HepG2 (cell line): ENCODE measurements at regions not wholly inside any gene's neighbourhood (a gene's known extent, or its start where the extent isn't known, plus 50 kb on each side); places are given as distances from the start of the nearest gene placed in this dataset.

Experiments used
- CREB1 ChIP-seq, 2 experiments: fragments of 450-650 bp in 1 of 2; IDR thresholded peaks; 2 replicates each; pipeline ENCODE4 v1.6.1; 2016 to 2017; ENCODE audit warnings: control low read depth in 1 of 2, mild to moderate bottlenecking in 1 of 2, missing compliant biosample characterization in 1 of 2, missing genetic modification characterization in 1 of 2
- HIVEP1 ChIP-seq: sonication (generic); formaldehyde crosslinking; IDR thresholded peaks from 2 replicates; pipeline ENCODE4 v1.4.0; 2020; ENCODE audit warnings: mild to moderate bottlenecking, missing genetic modification reagents
- HOXA5 ChIP-seq: sonication (generic); formaldehyde crosslinking; IDR thresholded peaks from 2 replicates; pipeline ENCODE4 v1.4.0; 2020; ENCODE audit warnings: missing genetic modification reagents
- KMT2A ChIP-seq: sonication (generic); formaldehyde crosslinking; IDR thresholded peaks from 2 replicates; pipeline ENCODE4 v1.4.0; 2020; ENCODE audit warnings: missing genetic modification reagents
- PAWR ChIP-seq: sonication (generic); formaldehyde crosslinking; IDR thresholded peaks from 2 replicates; pipeline ENCODE4 v1.4.0; 2020; ENCODE audit warnings: missing genetic modification reagents, mild to moderate bottlenecking, borderline replicate concordance
- PRMT3 ChIP-seq: sonication (generic); formaldehyde crosslinking; IDR thresholded peaks from 2 replicates; pipeline ENCODE4 v1.8.1; 2022; ENCODE audit warnings: low read depth, mild to moderate bottlenecking, moderate library complexity, missing genetic modification reagents, borderline replicate concordance
- REL ChIP-seq: sonication (generic); formaldehyde crosslinking; conservative IDR thresholded peaks from 2 replicates; pipeline ENCODE4 v1.8.0; 2022; ENCODE audit warnings: mild to moderate bottlenecking, missing genetic modification reagents, moderate library complexity
- RNF2 ChIP-seq: fragments of 450-650 bp; conservative IDR thresholded peaks from 2 replicates; pipeline ENCODE4 v1.6.1; 2016; ENCODE audit warnings: low read depth
- SPEN ChIP-seq: sonication (generic); formaldehyde crosslinking; IDR thresholded peaks from 2 replicates; pipeline ENCODE4 v1.5.1; 2020; ENCODE audit warnings: low read depth, mild to moderate bottlenecking, missing genetic modification reagents
- TAF1 ChIP-seq: sonication (generic); formaldehyde crosslinking; IDR thresholded peaks from 2 replicates; pipeline ENCODE4 v1.4.0; 2020; ENCODE audit warnings: missing genetic modification reagents
- TFDP1 ChIP-seq: IDR thresholded peaks from 2 replicates; pipeline ENCODE4 v1.6.1; 2016; ENCODE audit warnings: missing compliant biosample characterization, missing genetic modification reagents, borderline replicate concordance
- ZNF230 ChIP-seq: sonication (generic); formaldehyde crosslinking; IDR thresholded peaks from 2 replicates; pipeline ENCODE4 v1.4.0; 2020; ENCODE audit warnings: mild to moderate bottlenecking, missing genetic modification reagents
- ZNF24 ChIP-seq: fragments of 450-650 bp; IDR thresholded peaks from 2 replicates; pipeline ENCODE4 v1.6.1; 2017; ENCODE audit warnings: antibody characterized with exemption, mild to moderate bottlenecking
- ZNF280B ChIP-seq: sonication (generic); formaldehyde crosslinking; IDR thresholded peaks from 2 replicates; pipeline ENCODE4 v1.5.0; 2020; ENCODE audit warnings: missing genetic modification reagents, mild to moderate bottlenecking, borderline replicate concordance
- ZNF354B ChIP-seq: sonication (generic); formaldehyde crosslinking; IDR thresholded peaks from 2 replicates; pipeline ENCODE4 v1.8.0; 2022; ENCODE audit warnings: mild to moderate bottlenecking, missing genetic modification reagents
- ZNF607 ChIP-seq: sonication (generic); formaldehyde crosslinking; IDR thresholded peaks from 2 replicates; pipeline ENCODE4 v1.5.1; 2020; ENCODE audit warnings: missing genetic modification reagents, mild to moderate bottlenecking, borderline replicate concordance
- ZNF75D ChIP-seq: sonication (generic); formaldehyde crosslinking; IDR thresholded peaks from 2 replicates; pipeline ENCODE4 v1.8.1; 2023; ENCODE audit warnings: missing genetic modification reagents, mild to moderate bottlenecking, borderline replicate concordance
- TF ChIP-seq, protein P1 (sequence below): sonication (generic); formaldehyde crosslinking; IDR thresholded peaks from 2 replicates; pipeline ENCODE4 v1.5.0; 2020; ENCODE audit warnings: mild to moderate bottlenecking, missing genetic modification reagents
- TF ChIP-seq, protein P2 (sequence below): sonication (generic); formaldehyde crosslinking; IDR thresholded peaks from 2 replicates; pipeline ENCODE4 v1.8.0; 2022; ENCODE audit warnings: missing genetic modification reagents, mild to moderate bottlenecking, borderline replicate concordance
- TF ChIP-seq, protein P3 (sequence below): sonication (generic); formaldehyde crosslinking; IDR thresholded peaks from 2 replicates; pipeline ENCODE4 v1.5.1; 2020; ENCODE audit warnings: missing genetic modification reagents, mild to moderate bottlenecking, borderline replicate concordance

- TF ChIP-seq, protein P1, sequence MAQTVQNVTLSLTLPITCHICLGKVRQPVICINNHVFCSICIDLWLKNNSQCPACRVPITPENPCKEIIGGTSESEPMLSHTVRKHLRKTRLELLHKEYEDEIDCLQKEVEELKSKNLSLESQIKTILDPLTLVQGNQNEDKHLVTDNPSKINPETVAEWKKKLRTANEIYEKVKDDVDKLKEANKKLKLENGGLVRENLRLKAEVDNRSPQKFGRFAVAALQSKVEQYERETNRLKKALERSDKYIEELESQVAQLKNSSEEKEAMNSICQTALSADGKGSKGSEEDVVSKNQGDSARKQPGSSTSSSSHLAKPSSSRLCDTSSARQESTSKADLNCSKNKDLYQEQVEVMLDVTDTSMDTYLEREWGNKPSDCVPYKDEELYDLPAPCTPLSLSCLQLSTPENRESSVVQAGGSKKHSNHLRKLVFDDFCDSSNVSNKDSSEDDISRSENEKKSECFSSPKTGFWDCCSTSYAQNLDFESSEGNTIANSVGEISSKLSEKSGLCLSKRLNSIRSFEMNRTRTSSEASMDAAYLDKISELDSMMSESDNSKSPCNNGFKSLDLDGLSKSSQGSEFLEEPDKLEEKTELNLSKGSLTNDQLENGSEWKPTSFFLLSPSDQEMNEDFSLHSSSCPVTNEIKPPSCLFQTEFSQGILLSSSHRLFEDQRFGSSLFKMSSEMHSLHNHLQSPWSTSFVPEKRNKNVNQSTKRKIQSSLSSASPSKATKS = 0 out of 2 replicates have a peak, but pooled peaks have one; percentile 10
- peak; percentile 88; the same call in 1 of the 2 replicates for TF ChIP-seq TFDP1 (CRISPR knock-in tag)
- peak; percentile 90 for TF ChIP-seq ZNF24
- no peak for TF ChIP-seq RNF2
- TF ChIP-seq ZNF607 (CRISPR knock-in tag) = no peak; the same call in 1 of the 2 replicates
- TF ChIP-seq, protein P2, sequence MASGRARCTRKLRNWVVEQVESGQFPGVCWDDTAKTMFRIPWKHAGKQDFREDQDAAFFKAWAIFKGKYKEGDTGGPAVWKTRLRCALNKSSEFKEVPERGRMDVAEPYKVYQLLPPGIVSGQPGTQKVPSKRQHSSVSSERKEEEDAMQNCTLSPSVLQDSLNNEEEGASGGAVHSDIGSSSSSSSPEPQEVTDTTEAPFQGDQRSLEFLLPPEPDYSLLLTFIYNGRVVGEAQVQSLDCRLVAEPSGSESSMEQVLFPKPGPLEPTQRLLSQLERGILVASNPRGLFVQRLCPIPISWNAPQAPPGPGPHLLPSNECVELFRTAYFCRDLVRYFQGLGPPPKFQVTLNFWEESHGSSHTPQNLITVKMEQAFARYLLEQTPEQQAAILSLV (CRISPR knock-in tag) = no peak; the same call in 1 of the 2 replicates
- TF ChIP-seq ZNF75D = no peak
- no peak for TF ChIP-seq ZNF280B (CRISPR knock-in tag)
- TF ChIP-seq, protein P3, sequence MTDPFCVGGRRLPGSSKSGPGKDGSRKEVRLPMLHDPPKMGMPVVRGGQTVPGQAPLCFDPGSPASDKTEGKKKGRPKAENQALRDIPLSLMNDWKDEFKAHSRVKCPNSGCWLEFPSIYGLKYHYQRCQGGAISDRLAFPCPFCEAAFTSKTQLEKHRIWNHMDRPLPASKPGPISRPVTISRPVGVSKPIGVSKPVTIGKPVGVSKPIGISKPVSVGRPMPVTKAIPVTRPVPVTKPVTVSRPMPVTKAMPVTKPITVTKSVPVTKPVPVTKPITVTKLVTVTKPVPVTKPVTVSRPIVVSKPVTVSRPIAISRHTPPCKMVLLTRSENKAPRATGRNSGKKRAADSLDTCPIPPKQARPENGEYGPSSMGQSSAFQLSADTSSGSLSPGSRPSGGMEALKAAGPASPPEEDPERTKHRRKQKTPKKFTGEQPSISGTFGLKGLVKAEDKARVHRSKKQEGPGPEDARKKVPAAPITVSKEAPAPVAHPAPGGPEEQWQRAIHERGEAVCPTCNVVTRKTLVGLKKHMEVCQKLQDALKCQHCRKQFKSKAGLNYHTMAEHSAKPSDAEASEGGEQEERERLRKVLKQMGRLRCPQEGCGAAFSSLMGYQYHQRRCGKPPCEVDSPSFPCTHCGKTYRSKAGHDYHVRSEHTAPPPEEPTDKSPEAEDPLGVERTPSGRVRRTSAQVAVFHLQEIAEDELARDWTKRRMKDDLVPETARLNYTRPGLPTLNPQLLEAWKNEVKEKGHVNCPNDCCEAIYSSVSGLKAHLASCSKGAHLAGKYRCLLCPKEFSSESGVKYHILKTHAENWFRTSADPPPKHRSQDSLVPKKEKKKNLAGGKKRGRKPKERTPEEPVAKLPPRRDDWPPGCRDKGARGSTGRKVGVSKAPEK (CRISPR knock-in tag) = no peak
- no peak for TF ChIP-seq ZNF354B
- no peak for TF ChIP-seq PAWR (CRISPR knock-in tag)
- peak; percentile 81 for TF ChIP-seq HIVEP1 (CRISPR knock-in tag)
- TF ChIP-seq SPEN (CRISPR knock-in tag) = peak; percentile 53; the same call in 1 of the 2 replicates
- peak; percentile 79 for TF ChIP-seq KMT2A (CRISPR knock-in tag)
- peak; percentile 68 for TF ChIP-seq HOXA5 (CRISPR knock-in tag)
- TF ChIP-seq REL (CRISPR knock-in tag) = no peak
- peak; percentile 64 for TF ChIP-seq CREB1 (IDR thresholded peaks at IDR 0.05)
- TF ChIP-seq CREB1 (CRISPR knock-in tag; IDR thresholded peaks at IDR 0.05) = peak; percentile 52
- TF ChIP-seq ZNF230 (CRISPR knock-in tag) = no peak
- TF ChIP-seq PRMT3 (CRISPR knock-in tag) = no peak
- peak; percentile 70 for TF ChIP-seq TAF1 (CRISPR knock-in tag)
Observed at GRCh38 chr10:28939281-28940157, 262.2 kb downstream of the BAMBI start (continued).
